Vagina (tissue), 2 donors: ENCODE measurements at regions not wholly inside any gene's neighbourhood (a gene's known extent, or its start where the extent isn't known, plus 50 kb on each side); places are given as distances from the start of the nearest gene placed in this dataset.

ENCODE experiments used
- CTCF ChIP-seq, 3 experiments: fragments of 450-650 bp in 2 of 3; fragments of 200-600 bp in 1 of 3; sonication (generic) in 1 of 3; IDR thresholded peaks; one replicate each; pipeline ENCODE4 v1.5.1; 2017 to 2019; ENCODE audit warnings: antibody characterized with exemption in 3 of 3, mild to moderate bottlenecking in 2 of 3, moderate library complexity in 2 of 3
- POLR2A ChIP-seq, 2 donors: fragments of 450-650 bp; IDR thresholded peaks; one replicate each; pipeline ENCODE4 v1.6.1; 2017; ENCODE audit warnings: antibody characterized with exemption in 2 of 2, mild to moderate bottlenecking in 2 of 2, moderate library complexity in 2 of 2
- POLR2AphosphoS5 ChIP-seq, 2 donors: sonication (generic); formaldehyde crosslinking; IDR thresholded peaks; one replicate each; pipeline ENCODE4 v1.9.0; 2017; ENCODE audit warnings: antibody characterized with exemption in 2 of 2, mild to moderate bottlenecking in 2 of 2, low read depth in 1 of 2; ENCODE audit not compliant: insufficient read depth in 1 of 2

DNA sequence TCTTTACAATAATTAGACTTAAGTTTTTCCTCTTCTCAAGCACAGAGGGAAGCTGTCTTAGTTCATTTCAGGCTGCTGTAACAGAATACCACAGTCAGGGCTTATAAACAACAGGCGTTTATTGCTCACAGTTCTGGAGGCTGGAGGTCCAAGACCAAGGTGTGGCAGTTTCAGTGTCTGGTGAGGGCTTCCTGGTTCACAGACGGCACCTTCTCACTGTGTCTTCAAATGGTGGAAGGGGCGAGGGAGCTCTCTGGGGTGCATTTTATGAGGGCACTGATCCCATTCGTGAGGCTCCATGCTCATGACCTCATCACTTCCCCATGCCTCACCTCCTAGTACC, 115.7 kb upstream of the MXRA5 start:
- no peak for TF ChIP-seq POLR2AphosphoS5 (IDR thresholded peaks at IDR 0.05; ENCODE audit: insufficient read depth in 1 of 2, low read depth in 1 of 2)
- TF ChIP-seq CTCF (IDR thresholded peaks at IDR 0.05), result no peak
- no peak for TF ChIP-seq POLR2A (IDR thresholded peaks at IDR 0.05)
